Pancreas (tissue), 10 donors: ENCODE measurements at regions not wholly inside any gene's neighbourhood (a gene's known extent, or its start where the extent isn't known, plus 50 kb on each side); places are given as distances from the start of the nearest gene placed in this dataset.

Experiments
- ATAC-seq, 4 donors: fragments of 200-7000 bp; cut with Tn5 transposase; one replicate each; pipeline versions ENCODE4 v1.8.0 to v1.9.1; 2020; ENCODE audit warnings: mild to moderate bottlenecking in 4 of 4, moderate library complexity in 4 of 4
- DNase-seq, 6 donors: peaks; one replicate each; pipeline ENCODE4 v3.0.0-alpha.2; 2020
- FAIRE-seq: peaks from 2 replicates; lab custom pipeline; 2012; peaks lifted over from hg19 to GRCh38; lab: Jason Lieb, UNC
- H3K27ac ChIP-seq, 4 donors: fragments of 200-600 bp; sonication (generic); 1 replicate in 3 of 4; 2 replicates in 1 of 4; pipeline versions ENCODE4 v1.5.0 to v1.8.0; 2020
- H3K27me3 ChIP-seq, 4 donors: fragments of 200-600 bp; one replicate each; pipeline ENCODE4 v1.8.0; 2021
- H3K36me3 ChIP-seq, 3 donors: fragments of 200-600 bp; sonication (generic) in 1 of 3; one replicate each; pipeline versions ENCODE4 v1.5.0 to v1.8.0; 2020 to 2021
- H3K4me1 ChIP-seq, 3 donors: fragments of 200-600 bp; one replicate each; pipeline ENCODE4 v1.8.0; 2021
- H3K4me3 ChIP-seq, 4 donors: fragments of 200-600 bp; sonication (generic) in 2 of 4; one replicate each; pipeline versions ENCODE4 v1.5.0 to v1.8.0; 2020 to 2021
- H3K9me3 ChIP-seq, 4 donors: fragments of 200-600 bp; one replicate each; pipeline ENCODE4 v1.8.0; 2021
- WGBS, 2 donors: extraction: QIAGEN DNeasy Blood & Tissue Kit; methylation state at CpG; one replicate each; pipeline ENCODE4 v1.1.7; 2013; 5-methylcytosine and 5-hydroxymethylcytosine counted together
- intact Hi-C, 3 donors: fragments of 100-400 bp; cut with DNase I; formaldehyde crosslinking; loops; one replicate each; pipeline versions ENCODE4 v1.11.1 to v1.14.2; 2022
- TF ChIP-seq, protein P1 (sequence below), 4 donors: fragments of 200-600 bp; sonication (generic) in 3 of 4; IDR thresholded peaks; one replicate each; pipeline versions ENCODE4 v1.5.0 to v1.8.0; 2021; ENCODE audit warnings: antibody characterized with exemption in 4 of 4
- donor health status: healthy with polysubstance abuse.
- donor health status: DM: no; HTN: no; CAD: no; lungs with moderate emphysema.
- donor health status: DM: no; HTN: no; CAD: no.
- donor health status: control.
- donor health status: control.
- donor health status: Bipolar disorder and iron deficiency.
- donor health status: DM: yes; HTN: yes; CAD: no.
- donor health status: DM: no; HTN: no; CAD: no.
- donor health status: DM: no; HTN: no; CAD: no.
- donor health status: DM: yes; HTN: yes; CAD: no.

DNA sequence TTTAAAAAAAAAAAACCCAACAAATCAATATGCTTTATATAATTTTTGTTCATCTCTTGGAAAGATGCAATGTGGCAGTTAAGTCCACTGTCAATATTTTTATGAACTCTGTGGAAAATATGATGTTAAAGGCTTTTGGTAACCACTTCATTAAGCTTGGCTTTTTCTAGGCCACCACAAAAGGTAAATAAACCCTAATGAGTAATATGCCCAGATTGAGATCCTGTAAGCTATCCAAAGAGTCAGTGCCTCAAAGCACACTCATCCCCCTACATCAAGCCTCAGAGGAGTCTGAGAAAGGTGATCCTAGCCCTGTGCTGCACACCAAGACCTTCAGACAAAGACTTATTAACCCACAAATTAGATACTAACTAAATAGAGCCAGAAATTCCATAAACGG, 121.1 kb downstream of the CDC5L start:
- Histone ChIP-seq H3K36me3 (no peaks in the 10 kb centered on the region), H3K4me3 (no peak overlapping the region), H3K4me1 (no peaks in the 10 kb centered on the region), H3K27ac (no peak overlapping the region), H3K27me3 (no peaks in the 10 kb centered on the region), H3K9me3 (no peaks in the 10 kb centered on the region)
- ATAC-seq (peak in 1 of 4 donors; percentile 43), DNase-seq (no peak), FAIRE-seq (no peak)
- 63 to 68% methylated on average over 1 of the region's 1 CpG for WGBS, 2 donors
- intact Hi-C loops, result no loop called here
- TF ChIP-seq, protein P1, sequence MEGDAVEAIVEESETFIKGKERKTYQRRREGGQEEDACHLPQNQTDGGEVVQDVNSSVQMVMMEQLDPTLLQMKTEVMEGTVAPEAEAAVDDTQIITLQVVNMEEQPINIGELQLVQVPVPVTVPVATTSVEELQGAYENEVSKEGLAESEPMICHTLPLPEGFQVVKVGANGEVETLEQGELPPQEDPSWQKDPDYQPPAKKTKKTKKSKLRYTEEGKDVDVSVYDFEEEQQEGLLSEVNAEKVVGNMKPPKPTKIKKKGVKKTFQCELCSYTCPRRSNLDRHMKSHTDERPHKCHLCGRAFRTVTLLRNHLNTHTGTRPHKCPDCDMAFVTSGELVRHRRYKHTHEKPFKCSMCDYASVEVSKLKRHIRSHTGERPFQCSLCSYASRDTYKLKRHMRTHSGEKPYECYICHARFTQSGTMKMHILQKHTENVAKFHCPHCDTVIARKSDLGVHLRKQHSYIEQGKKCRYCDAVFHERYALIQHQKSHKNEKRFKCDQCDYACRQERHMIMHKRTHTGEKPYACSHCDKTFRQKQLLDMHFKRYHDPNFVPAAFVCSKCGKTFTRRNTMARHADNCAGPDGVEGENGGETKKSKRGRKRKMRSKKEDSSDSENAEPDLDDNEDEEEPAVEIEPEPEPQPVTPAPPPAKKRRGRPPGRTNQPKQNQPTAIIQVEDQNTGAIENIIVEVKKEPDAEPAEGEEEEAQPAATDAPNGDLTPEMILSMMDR (IDR thresholded peaks at IDR 0.05), result no peak

- TF ChIP-seq, protein P1 (IDR thresholded peaks at IDR 0.05), result no peak
- FAIRE-seq (no peak), DNase-seq (no peak), ATAC-seq (no peak)
- H3K4me3 ChIP-seq, result no peak overlapping the region
- intact Hi-C loops, result no loop called here
- no peaks in the 10 kb centered on the region for H3K4me1 ChIP-seq
- no peaks in the 10 kb centered on the region for H3K27me3 ChIP-seq
- no peak overlapping the region for H3K27ac ChIP-seq
- H3K36me3 ChIP-seq, result no peaks in the 10 kb centered on the region
- WGBS, 2 donors, result 55 to 64% methylated on average over 3 of the region's 3 CpGs
- H3K9me3 ChIP-seq, result no peaks in the 10 kb centered on the region
Observed at GRCh38 chr6:44511126-44511525, 123.6 kb downstream of the CDC5L start.

- DNase-seq, result no peak
Observed at GRCh38 chr6:44512868-44513741, 125.6 kb downstream of the CDC5L start.

DNA sequence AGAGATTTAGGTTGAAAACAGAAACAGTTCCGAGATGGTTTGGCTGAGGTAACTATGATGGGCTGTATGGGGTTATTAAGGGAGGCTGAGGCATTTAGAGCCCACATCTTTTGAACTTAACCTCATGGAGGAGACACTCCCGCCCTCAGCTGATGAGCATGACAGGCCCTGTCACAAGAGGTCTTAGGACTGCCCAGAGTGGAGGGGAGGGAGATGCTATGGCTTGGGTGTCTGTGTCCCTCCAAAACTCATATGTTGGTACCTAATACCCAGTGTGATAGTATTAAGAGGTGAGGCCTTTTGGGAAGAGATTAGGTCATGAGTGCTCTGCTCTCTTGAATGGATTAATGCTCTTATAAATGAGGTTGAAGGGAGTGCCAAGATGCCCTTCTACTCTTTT, 126.6 kb downstream of the CDC5L start:
- Histone ChIP-seq H3K9me3 (no peaks in the 10 kb centered on the region), H3K4me1 (no peaks in the 10 kb centered on the region), H3K27me3 (no peaks in the 10 kb centered on the region), H3K4me3 (no peak overlapping the region), H3K36me3 (no peaks in the 10 kb centered on the region), H3K27ac (no peak overlapping the region)
- TF ChIP-seq, protein P1 (IDR thresholded peaks at IDR 0.05), result no peak
- intact Hi-C loops, result no loop called here
- DNase-seq, result no peak
- ATAC-seq, result no peak
- FAIRE-seq, result no peak
- WGBS, 2 donors, result 79 to 81% methylated on average over 2 of the region's 2 CpGs

More at GRCh38 chr6:44512868-44513741, 125.6 kb downstream of the CDC5L start:
- ATAC-seq (peak in 2 of 4 donors; percentile 41 to 59), FAIRE-seq (no peak)
- H3K36me3 ChIP-seq, result no peaks in the 10 kb centered on the region
- intact Hi-C loops, result no loop called here
- H3K27ac ChIP-seq, result no peak overlapping the region
- H3K4me3 ChIP-seq, result no peak overlapping the region
- H3K4me1 ChIP-seq, result no peaks in the 10 kb centered on the region
- WGBS, 2 donors, result 72 to 79% methylated on average over 7 of the region's 7 CpGs
- TF ChIP-seq, protein P1 (IDR thresholded peaks at IDR 0.05), result no peak
- no peaks in the 10 kb centered on the region for H3K9me3 ChIP-seq
- no peaks in the 10 kb centered on the region for H3K27me3 ChIP-seq

DNA sequence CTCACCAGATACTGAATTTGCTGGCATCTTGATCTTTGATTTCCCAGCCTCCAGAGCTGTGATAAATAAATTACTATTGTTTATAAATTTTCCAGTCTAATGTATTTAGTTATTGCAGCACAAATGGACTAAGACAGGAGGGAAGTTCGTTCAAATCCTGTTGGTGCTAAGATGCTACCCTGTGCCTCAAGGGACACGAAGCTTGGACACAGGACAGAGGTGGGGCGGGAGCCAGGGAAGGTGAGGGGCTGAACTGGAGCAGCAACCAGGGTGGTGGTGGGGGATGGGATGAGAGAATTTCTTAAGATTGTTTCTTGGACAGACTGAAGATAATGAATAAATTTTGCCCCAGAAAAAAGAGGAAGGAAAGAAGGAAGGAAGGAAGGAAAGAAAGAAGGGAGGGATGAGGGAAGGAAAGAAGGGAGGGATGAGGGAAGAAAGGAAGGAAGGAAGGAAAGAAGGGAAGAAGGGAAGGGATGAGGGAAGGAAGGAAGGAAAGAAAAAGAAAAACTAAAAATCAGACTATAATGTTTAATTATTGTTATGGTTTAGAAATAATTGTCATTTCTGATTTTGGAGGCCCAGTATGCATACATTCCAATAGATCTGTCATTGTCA, 127.2 kb downstream of the CDC5L start:
- H3K4me3 ChIP-seq, result no peak overlapping the region
- H3K36me3 ChIP-seq, result no peaks in the 10 kb centered on the region
- intact Hi-C loops, result no loop called here
- H3K4me1 ChIP-seq, result no peaks in the 10 kb centered on the region
- TF ChIP-seq, protein P1 (IDR thresholded peaks at IDR 0.05), result no peak
- WGBS, 2 donors, result 74 to 83% methylated on average over 3 of the region's 3 CpGs
- H3K27ac ChIP-seq, result no peak overlapping the region
- no peak for FAIRE-seq
- ATAC-seq, result no peak
- DNase-seq, result no peak
- no peaks in the 10 kb centered on the region for H3K9me3 ChIP-seq
- no peaks in the 10 kb centered on the region for H3K27me3 ChIP-seq
